ENCODE measurements at regions not wholly inside any gene's neighbourhood (a gene's known extent, or its start where the extent isn't known, plus 50 kb on each side); places are given as distances from the start of the nearest gene placed in this dataset.
"Not testable (repeated sequence)": the region's sequence is repeated elsewhere in the genome, so short reads cannot be mapped to it uniquely, and the experiment has no call there.

DNA sequence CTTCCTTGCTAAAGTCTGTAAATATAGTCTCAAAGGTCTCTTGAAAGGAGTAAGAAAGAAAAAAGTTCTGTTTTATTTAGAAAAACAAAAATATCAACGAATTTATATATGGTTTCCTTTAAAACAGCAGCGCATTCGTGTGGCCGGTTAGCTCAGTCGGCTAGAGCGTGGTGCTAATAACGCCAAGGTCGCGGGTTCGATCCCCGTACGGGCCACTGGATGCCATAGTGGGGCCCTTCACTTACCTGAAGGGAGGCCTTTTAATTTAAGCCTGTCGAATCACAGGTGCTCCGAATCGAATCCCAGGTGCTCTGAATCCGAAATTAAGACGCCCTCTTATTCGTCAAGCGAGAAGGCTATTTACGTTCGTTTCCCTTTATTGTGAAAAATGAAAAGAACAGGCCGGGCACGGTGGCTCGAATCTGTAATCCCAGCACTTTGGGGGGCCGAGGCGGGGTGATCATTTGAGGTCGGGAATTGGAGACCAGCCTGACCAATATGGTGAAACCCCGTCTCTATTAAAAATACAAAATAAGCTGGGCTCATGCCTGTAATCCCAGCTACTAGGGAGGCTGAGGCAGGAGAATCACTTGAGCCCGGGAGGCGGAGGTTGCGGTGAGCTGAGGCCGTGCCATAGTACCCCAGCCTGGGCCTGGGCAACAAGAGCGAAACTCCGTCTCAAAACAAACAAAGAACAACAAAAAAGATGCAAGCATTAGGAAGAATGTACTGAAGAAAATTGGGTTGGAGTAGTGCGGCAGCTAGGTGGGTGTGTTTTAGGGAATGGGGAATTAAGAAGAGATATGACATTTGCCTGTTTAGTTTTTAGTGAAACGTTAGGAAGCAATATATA, 195.8 kb upstream of the ZNF184 start:
- peak; percentile 93 for DNase-seq

DNA sequence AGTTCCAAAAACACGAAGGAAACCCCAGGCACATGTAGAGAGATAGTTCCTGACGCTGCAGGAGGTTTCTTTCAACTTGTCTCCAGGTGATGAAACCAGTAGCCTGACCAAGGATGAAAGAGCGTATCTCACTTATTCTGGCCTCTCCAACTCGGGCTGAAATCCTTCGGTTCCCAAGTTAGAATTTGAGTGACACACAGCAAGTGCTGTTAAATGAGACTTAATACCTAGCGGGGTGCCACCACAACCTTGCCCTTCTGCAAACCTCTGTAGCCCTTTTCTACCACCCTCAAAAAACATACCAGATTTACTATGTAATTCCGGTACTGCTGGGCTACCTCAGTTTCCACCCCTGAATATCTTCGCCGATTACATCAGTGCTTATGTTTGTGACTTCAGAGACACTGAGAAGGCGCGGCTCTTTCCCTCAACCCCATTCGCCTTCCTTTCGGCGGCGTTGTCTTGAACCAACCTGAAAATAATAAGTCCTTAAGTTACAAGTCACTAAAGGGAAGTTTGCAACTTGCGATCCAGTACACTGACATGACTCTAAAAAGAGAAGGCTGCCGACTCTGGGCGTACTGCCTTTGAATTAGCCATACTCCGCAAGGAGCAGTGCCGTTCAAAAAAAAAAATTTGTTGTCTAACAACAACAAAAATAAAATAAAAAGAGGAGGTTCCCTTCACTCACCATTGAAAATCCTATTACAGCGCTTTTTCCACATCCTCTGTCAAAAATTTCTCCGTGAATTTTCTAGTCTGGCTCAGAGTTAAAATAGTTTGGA, 194.9 kb upstream of the ZNF184 start:
- no peak for DNase-seq

DNA sequence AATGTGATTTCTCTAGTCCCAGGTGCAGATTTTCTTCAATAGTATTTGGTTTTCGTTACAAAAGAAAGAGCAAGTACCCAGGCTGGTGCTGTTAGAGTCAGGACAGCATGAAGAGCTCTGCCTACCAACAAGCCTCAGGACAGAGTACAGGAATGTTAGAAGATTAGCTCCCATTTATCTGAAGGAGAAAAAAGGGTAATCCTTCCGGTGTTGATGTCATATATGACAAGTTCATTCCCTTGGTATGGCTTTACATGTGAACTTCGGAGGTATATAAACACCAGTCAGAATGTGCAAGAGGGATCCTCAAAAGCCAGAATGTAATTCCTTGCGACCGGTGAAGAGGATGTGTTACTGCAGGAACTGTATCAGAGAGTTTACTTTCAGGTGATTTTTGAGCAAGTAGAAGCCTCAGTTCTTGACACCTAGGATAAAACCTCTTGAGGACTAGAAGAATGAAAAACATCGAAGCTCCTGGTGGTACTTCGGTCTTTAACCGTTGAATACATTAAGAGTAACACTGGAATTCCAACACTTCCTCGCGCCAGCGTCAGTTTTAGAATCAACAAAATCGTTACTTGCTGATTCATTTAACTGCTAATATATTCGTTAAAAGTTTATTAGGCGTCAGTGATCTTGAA, 194.2 kb upstream of the ZNF184 start:
- DNase-seq: no peak

DNA sequence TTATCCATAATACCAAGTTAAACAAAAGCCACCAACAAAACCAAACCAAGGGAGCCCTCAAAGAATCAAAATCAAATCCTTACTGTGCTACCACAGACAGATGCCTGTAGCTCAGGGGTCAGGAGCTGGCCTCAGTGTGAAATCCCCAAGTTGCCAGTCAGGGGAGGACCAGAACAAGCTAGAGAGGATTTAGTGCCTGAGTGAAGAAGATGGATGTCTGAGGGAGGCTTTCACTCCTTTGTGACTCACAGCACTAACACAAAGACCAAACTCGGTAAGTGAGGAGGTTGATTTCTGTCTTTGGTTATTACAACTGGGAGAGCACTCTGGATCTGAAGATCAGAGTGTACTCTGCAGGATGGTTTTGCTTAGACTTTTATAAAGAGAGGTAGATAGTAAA, 189.9 kb upstream of the ZNF184 start:
- DNase-seq: no peak

DNA sequence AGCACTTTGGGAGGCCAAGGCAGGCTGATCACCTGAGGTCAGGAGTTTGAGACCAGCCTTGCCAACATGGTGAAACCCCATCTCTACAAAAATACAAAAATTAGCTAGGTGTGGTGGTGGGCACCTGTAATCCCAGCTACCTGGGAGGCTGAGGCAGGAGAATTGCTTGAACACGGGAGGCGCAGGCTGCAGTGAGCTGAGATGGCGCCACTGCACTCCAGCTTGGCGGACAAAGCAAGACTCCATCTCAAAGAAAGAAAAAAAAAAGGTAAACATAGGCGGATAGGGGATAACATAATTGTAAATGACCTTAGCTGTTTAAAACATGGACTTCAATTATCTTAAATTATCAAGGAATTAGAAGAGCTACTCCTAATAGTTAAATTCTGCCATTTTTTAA, 189.3 kb upstream of the ZNF184 start:
- DNase-seq: not testable (repeated sequence)

DNA sequence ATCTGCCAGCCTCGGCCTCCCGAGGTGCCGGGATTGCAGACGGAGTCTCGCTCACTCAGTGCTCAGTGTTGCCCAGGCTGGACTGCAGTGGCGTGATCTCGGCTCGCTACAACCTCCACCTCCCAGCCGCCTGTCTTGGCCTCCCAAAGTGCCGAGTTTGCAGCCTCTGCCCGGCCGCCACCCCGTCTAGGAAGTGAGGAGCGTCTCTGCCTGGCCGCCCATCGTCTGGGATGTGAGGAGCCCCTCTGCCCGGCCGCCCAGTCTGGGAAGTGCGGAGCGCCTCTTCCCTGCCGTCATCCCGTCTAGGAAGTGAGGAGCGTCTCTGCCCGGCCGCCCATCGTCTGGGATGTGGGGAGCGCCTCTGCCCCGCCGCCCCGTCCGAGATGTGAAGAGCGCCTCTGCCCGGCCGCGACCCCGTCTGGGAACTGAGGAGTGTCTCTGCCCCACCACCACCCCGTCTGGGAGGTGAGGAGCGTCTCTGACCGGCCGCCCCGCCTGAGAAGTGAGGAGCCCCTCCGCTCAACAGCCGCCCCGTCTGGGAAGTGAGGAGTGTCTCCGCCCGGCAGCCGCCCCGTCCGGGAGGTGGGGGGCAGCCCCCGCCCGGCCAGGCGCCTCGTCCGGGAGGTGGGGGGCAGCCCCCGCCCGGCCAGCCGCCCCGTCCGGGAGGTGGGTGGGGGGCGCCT, 180.4 kb upstream of the ZNF184 start:
- not testable (repeated sequence) for DNase-seq

DNA sequence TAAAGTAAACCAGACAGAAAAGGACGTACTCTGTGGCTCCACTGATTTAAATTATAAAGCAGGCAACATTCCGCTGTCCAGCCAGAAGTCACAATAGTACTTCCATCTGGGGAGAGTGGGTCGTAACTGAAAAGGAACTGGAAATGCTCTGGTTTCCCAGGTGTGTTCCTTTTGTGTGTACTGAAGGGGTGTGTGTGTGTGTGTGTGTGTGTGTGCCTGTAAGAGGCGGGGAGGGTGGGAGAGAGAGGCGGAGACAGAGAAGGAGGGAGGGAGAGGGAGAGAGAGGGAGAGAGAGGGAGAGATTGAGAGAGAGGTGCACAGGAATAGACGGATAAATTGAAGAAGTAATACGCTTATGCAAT, 178.4 kb upstream of the ZNF184 start:
- no peak for DNase-seq

DNA sequence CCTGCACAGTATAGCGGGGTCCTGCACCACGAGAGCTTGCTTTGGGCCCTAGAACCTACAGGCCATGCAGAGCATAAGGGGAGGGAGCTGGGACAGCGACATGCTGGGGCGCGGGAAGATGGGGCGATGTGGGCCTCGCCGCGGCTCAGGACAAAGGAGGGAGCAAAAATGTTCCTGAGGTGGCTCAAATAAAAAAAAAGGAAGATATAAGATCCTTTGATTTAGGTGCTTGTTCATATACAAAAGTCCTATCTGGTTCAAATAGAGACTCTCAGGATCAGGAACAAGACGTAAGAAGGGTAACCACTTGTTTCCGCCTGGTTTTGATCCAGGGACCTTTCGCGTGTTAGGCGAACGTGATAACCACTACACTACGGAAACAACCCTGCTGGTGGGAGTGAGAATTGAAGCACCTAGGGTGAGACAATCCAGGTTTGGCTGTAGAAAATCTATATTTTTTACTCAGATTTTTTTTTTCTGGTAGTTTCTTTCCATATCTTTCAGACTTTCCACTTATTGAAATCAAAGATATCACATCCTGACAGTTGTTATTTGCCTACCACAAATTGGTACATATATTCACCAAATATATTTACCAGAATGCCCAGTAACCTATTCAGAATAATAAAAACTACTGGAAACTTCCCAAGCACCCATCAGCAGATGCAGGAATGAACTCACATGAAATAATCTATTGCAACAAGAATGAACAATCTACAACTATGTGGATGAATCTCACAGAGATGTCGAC, 177.9 kb upstream of the ZNF184 start:
- DNase-seq: peak; percentile 90

DNA sequence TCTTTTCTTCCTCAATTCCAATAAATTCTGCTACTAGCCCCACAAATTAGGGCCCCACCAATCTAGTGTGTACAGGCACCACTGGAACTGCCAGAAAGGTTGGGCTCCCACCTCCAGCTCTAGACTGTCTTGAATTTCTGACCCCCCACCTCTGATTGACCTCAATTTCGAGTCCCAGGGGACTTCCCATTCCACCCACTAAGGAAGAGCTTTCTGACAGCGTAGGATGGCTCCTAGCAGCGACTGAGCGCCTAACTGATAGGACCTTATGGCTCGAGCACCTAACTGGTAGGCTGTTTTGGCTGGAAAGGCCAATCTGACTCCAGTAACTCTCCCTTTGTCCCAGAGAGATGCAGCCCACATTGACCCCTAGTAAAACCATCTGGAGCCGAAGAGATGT, 171.6 kb upstream of the ZNF184 start:
- DNase-seq: no peak

DNA sequence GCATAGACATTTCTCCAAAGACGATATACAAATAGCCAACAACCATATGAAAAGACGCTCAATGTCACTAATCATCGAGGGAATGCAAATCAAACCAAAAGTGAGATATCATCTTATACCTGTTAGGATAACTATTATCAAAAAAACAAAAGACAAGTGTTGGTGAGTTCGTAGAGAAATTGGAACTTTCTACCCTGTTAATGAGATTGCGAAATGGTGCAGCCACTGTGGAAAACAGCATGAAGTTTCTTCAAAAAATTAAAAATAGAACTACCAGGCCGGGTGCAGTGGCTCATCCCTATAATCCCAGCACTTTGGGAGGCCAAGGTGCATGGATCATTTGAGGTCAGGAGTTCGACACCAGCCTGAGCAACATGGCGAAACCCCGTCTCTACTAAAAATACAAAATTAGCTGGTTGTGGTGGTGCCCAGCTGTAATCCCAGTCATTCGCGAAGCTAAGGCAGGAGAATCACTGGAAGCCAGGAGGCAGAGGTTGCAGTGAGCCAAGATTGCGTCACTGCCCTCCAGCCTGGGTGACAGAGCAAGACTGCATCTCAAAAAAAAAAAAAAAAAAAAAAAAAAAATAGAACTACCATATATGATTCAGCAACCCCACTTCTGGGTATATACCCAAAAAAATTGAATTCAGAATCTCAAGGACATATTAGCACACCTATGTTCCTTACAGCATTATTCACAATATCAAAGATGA, 170.0 kb upstream of the ZNF184 start:
- no peak for DNase-seq

DNA sequence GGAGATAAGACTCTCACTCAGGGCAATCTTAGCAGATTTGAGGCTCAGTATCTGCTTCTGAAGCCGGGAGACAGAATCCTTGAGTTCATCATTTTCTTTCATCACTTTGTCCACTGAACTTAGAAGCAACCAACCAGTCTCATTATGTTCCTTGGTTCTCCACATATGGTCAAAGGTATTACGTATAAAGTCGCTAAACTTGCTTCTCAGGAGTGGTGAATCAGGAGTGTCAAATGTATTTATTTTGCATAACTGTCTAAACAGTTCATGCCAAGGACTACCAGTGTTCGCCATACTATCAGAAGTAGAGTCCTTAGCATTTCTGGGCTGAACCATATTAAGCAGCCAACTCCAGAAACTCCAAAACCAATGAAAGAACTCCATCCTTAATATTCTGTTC, 163.0 kb upstream of the ZNF184 start:
- not testable (repeated sequence) for DNase-seq

DNA sequence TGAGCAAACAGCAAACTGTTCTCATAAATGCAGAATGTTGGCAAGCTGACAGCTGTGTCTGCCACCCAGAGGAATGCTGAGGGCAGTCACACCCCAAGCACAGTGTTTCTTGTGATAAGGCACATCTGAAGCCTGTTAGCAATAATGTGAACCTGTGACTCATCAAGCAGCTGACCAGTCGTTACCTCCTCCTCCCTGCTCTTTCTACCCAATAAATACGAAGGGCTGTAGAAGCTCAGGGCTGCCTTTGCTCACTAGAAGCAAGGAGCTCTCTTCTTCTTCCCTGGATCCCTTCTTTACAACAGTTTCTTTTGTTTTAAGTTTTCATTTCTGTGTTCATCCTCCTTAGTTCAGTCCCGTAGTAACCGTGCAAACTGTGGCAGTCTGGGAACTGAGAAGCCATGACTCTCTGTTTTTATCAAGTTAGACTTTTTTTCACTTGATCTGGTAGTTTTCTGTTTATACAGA, 160.3 kb upstream of the ZNF184 start:
- not testable (repeated sequence) for DNase-seq

DNA sequence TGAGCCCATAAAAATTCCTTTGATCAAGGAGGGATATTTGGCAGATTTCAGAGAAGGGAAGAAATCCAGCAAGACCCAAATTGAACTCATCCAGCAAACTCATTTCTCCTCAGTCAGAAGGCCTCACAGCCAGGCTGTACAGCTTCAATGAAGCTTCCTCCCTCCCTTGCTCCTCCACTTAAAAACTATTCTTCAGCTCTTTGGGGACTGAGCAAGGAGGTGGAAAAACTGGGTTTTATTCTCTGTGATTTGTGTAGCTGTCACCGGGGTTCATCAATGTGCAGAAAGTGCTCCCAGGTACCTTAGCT, 158.7 kb upstream of the ZNF184 start:
- no peak for DNase-seq

DNA sequence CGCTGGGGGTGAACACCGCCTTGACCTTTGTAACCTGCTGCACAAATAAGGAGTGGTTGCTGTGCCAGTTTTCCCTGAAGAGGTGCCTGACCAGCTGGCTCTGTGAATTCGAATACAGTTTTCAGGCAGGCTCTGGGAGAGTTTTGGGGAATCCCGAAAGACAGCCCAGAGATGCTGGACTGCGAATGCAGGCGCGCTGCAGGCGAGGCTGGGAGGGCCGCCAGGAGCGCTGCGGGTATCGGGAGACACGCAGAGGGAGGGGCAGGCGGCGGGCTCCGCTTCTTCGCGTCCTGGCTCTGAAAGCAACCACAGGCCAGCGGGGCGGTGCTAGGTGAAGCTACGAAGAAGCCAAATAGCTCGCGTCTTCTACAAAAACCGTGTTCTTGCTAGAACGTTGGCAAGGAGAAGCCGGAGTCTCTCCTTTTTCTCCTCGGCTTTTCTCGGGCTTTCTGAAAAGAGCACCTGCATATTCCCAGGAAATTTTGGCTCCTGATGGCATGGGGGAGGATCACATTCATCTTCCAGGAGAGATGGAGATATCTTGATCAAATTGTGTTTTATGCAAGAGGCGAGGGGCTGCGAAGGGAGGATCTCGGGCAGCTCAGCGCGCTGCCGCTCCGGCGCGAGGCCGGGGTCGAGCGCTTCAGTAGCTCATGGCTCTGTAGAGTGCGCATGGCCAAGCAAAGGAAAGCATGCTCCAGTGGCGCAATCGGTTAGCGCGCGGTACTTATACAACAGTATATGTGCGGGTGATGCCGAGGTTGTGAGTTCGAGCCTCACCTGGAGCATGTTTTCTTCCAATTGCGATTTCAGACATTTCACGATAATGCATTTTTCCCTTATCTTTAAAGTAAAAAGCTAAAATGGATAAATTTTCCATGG, 158.1 kb upstream of the ZNF184 start:
- DNase-seq: peak; percentile 89

DNA sequence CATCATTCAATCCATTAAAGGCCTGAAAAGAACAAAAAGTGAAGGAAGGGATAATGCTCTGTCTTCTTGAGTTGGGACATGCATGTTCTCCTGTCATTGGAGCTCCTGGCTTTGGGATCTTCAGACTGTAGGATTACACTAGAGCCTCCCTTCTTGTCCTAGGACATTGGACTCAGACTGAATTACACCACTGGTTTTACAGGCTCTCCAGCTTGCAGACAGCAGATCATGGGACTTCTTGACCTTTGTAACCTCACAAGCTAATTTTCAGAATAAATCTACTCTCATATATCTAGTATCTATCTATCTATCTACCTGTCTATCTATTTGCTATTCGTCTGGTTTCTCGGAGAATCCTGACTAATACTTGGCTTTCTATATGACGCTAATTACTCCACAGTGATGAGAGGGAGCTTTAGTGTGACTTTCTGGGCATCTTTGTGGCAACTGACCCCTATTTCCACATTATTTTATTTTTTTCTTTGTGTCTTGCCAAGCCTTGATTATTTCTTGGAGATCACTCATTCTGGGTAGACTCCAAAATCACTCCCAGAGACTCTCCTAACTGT, 151.9 kb upstream of the ZNF184 start:
- DNase-seq: no peak

DNA sequence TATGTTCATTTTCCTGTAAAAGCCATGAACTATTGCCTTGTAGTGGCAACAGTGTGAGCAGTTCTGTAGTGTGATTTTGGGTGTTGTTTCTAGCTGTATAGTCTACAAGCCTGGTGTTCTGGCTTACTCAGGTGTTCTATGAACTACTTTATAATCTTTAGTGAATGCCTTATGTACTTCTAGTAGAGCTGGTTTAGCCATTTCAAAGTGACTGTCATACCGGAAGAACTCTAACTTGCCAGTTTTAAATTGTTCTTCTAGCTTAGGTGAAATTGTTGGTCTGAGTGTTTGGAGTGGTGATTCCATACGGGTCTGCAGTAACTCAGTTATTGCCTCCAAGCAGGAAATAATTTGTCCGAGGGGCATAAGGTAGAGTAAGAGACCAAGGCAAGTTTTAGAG, 150.2 kb upstream of the ZNF184 start:
- DNase-seq: no peak

DNA sequence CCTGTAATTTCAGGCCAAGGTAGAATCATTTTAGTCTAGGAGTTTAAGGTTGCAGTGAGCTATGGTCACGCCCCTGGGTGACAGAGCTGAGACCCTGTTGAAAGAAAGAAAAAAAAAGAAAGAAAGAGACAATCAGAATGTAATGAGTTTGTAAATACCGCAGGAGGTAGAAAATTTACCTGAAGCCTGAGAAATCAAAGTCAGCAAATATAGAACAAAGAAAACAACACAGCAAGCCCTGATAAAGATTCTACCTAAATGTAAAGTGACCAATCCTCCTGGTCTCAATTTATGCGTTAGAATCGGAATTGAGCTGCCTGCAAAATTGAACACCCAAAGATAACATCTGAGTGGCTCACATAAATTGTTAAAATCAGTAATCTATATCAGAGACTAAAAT, 146.5 kb upstream of the ZNF184 start:
- DNase-seq: no peak

DNA sequence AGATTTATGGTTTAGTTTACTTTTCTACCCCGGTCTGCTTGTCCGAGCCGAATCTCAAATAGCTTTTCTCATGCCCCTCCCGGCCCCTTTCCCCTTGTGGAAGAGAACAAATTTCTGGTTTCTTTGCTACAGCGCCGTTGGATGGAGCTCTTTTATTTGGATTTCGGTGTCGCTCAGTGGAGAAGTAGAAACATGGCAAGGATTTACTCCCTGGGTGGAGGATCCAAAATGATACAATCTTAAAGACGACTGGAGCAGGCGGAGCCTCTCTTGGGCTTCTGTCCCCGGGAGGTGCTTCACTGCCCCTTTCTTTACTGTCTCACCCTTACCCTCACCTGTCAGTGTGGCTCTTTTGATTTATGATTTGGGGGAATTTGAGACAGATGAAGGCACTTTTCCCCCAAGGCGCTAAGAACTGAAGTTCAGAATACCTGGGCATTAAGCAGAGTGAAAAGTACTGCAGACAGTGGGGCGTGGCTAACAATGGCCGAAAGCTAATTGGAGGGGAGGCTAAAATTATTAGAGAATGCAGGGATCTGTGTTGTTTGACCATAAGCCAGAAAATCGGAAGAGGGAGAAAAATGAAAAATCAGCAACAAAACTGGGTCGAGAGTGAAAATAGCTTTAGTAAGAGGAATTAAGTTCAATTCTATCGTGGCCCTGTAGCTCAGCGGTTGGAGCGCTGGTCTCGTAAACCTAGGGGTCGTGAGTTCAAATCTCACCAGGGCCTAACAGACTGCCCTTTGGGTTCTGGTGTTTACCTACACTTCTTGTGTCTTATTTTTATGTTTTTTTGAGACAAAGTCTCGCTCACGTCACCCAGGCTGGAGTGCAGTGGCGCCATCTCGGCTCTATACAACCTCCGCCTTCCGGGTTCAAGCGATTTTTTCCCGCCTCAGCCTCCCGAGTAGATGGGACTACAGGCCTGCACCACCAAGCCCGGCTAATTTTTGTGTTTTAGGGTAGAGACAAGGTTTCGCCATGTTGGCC, 145.1 kb upstream of the ZNF184 start:
- peak; percentile 79 for DNase-seq

DNA sequence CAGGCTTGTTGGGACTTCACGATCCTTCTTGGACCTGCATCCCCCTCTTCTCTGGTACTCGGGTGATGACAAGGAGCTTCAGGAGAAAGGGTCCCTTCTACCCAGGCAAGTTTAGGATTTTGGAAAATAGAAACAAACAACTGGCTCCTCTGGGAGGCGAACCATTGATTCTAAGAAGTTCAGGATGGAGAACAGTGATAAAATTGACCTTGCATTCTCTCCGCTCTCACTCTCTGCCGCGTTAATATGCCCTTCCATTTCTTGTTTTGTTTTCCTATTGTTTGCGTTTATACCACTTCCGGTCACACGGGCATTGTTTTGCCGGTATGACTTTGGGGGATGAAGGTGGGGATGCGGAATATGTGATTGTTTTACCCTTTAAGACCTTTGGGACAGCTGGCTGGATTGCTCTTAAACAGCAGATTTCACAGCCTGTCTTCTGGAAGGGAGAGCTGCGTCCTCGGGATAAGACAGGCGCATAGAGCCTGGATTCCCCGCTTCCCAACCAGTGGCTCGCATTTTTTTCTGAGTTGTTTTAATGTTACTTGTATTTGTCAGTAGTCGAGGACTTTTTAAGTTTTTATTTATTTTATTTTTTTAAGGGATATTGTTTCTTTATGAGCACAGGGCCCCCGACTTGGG, 144.3 kb upstream of the ZNF184 start:
- no peak for DNase-seq
